GM19238 (cell line): ENCODE measurements at regions not wholly inside any gene's neighbourhood (a gene's known extent, or its start where the extent isn't known, plus 50 kb on each side); places are given as distances from the start of the nearest gene placed in this dataset.
"Not testable (repeated sequence)": the region's sequence is repeated elsewhere in the genome, so short reads cannot be mapped to it uniquely, and the experiment has no call there.

Source experiments
- DNase-seq: peaks from one replicate; pipeline ENCODE4 v3.0.0; 2011; ENCODE audit warnings: low spot score; ENCODE audit not compliant: insufficient read length

DNA sequence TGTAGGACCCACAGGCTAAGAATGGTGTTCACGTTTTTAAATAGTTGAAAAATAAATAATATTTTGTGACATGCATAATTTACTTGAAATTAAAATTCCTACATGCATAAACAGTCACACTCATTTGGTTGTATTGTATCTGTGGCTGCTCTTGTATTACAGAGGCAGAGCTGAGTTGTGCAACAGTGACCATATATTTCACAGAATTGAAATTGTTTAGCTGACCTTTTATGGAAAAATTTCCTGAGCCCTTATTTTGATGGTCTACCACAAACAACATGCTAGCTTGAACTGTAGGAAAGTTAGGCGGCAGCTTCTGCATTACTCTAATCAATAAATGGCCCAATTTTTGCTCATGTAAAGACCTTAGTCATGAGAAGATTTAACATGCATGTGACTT is 633.4 kb upstream of the AADAT start:
- no peak for DNase-seq

DNA sequence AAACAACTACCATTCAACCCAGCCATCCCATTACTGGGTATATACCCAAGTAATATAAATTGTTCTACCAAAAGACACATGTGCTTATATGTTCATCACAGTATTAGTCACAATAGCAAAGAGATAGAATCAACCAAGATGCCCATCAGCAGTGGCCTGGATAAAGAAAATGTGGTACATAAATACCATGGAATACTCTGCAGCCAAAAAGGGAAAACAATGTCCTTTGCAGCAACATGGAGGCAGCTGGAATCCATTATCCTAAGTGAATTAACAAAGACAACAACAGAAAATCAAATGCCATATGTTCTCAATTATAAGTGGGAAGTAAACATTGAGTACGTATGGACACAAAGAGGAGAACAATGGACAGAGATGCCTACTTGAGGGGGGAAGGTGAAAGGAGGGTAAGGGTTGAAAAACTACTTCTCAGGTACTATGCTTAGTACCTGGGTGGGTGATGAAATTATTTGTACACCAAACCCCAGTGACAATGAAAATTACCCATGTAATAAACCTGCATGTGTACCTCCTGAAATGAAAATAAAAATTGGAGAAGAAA is 632.1 kb upstream of the AADAT start:
- no peak for DNase-seq

DNA sequence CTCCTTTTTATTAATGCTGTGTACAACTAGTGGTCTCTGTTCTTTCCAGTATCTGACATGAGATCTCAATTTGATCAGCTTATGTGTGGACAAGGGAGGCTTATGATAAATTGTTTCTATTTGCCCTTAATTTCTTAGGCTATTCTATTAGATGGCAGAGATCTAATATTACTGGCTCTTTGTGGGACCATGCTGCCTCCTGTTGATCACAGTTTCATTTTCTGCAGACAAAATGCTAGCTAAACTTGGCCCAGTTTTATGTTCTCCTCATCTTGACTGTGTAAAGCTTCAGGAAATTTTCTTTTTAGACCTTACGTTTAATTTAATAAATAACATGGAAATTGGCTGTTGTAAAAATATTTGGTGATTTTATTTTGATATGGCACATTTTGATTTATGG is 627.1 kb upstream of the AADAT start:
- DNase-seq: no peak

DNA sequence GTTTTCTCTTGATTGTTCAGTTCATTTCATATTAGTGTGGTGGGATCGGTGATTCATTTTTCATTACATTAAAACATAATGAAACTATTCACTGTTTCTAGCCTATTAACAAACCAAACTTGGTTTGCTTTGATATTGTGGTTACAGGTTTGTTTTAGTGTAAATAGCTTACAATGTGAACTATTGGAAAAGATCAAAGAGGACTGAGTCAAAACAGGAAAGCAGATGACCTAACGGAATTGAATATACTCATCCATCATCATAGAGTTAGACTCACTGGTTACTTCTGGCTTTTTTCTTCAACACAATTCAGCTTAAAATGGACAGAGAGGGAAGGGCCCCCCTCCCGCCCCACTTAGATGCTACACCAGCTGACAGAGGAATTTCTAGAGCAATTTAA is 616.2 kb upstream of the AADAT start:
- no peak for DNase-seq

DNA sequence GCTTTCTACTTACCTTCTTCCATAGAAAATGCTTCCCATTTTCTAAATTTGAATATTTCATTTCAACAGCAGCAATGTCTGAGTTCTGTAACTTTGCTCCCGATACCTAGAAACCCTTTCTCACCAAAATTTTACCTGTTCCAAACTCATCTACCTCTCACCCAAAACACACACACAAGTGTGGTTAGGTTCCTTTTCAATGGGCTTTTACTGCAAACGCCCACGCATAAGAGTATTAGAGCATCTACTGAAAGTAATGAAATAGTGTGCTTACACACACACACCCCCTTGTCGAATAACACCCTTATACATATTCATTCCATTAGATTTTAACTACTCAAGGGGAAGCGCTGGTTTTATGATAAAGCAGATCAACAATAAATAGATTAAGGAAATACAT is 610.3 kb upstream of the AADAT start:
- no peak for DNase-seq

DNA sequence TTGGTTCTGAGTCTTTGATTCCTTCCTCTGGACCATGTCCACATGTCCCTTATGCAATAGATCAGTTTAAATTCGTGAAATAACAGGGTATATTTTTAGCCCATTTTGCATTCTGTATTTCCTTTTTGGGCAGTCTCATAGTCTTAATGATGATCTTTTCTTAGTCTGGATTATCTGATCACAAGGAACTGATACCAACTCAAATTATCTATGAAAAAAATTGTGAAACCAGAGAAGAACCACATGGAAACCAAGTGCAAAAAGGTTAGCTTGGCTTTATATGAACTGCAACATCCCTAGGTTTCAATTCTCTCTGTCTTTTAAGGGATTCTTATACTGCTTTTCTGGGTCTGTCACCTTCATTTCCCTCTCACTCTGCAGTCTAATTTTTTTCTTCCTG is 608.6 kb upstream of the AADAT start:
- DNase-seq: no peak

DNA sequence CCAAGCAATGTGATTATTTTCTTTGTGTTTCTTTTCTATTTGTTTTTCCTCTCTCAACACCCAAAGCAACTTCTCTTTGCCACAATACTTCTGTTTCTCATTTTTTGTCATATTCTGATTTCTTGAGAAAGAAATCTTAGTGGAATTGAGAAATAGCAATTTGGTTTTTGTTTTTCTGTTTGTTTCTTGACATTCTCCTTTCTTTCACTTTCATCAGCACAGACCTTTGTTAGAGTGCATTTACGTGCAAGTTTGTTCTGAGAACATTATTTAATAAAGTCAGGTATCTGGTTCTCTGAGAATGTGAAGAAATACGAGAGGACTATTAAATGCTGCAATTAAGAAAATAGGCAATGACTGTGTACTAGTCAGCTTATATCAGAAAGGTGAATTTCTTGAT is 608.1 kb upstream of the AADAT start:
- no peak for DNase-seq

DNA sequence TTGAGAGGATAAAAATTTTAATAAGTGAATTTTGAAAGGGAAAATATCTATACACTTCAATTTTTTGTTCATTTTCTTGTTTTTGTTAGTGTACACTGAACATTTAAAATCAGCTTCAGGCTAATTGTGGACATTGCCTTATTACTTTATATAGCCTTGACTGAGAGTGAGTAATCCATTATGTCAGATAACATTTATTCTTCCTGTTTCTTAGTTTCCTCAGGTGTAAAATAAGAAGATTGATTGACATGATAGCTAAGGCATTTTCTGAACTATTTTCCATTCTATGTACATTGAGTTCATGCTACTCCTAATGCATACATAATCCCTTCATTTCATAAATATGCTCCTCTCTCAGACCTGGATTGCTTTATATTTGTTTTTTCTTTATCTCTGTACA is 607.3 kb upstream of the AADAT start:
- no peak for DNase-seq

DNA sequence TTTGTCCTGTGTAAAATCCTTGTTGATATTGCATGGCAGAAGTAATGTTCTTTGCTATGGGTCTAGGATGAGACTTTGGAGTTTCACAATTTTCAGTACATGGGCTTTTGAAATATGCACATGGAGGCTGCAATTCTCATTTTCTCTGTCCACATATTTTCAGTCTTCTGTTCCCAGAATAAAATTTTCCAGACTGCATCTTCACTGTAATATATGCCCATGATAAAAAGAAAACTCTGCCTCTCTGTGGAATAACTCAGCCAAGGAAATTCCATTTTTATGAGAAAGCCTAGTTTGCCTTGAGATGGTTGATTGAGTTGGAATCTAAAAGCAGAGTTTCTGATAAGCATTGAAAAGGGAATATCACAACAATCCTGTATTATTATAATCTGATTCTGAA is 601.4 kb upstream of the AADAT start:
- no peak for DNase-seq

DNA sequence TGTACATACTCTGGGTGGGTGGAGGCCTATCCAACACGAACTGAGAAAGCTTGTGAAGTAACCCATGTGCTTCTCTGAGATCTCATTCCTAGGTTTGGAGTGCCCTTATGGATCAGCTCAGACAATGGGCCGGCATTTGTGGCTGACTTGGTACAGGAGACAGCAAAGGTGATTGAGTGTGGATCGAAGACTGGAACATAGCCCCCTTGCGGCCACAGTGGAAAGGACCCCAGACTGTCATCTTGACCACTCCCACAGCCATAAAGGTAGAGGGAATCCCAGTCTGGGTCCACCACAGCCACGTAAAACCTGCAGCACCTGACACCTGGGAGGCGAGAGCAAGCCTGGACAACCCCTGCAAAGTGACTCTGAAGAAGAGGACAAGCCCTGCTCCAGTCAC is 598.0 kb upstream of the AADAT start:
- no peak for DNase-seq

DNA sequence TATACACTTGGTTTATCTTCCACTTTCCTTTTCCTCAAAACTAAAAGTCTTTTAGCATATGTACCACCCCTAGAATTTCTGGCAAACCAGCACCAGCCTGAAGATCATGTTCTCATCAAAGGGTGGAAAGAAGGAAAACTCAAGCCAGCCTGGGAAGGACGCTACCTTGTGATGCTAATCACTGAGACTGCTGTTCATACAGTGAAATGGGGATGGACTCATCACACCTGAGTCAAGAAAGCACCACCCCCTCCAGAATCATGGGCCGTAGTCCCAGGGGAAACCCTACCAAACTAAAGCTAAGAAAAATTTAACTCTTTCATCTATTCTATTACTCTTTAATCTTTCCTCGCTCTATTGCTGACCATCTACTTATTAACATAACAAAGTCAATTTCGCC is 595.9 kb upstream of the AADAT start:
- DNase-seq: not testable (repeated sequence)

DNA sequence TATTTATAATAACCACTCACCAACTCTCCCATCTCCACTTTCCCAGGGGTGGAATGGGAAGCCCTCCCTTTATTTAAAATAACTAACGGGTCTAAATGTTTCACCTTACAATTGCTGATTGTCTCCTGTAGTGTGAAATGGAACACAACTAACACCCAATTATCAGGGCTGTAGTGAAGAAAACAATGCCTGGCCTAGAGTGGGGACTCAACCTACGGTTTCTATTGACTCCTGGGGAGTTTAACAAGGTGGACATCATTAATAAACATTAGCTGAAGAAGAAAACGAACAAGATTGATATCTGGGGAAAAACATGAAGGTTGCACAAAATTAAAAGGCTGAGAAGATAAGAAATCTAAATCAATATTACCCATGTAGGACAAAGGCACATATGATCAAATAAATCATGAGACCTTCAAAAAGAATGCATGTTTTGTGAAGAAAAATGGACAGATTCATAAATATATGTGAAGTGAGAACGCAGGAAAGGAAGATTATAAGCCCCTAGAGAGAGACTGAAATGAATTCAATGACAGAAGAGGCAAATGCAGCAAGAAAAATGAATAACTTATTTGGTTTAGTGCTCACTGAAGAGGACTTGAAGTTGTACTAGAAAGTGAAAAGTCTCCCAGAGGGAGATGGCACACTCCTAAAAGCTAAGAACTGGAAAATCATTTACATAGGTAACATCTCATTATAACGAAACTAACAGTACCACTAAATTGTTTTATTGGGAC is 593.0 kb upstream of the AADAT start:
- DNase-seq: no peak

DNA sequence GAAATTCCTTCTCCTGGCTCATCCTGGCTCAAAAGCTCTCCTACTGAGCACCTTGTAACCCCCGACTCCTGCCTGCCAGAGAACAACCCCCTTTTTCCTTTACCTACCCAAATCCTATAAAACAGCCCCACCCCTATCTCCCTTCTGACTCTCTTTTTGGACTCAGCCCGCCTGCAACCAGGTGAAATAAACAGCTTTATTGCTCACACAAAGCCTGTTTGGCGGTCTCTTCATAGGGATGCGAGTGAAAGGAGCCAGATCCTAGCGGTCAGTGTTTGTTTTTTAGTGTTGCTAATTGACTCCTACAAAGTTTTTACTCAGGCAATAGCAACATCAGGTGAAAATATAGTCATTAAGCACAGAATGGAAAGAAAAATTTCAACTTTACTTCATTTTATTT is 592.3 kb upstream of the AADAT start:
- not testable (repeated sequence) for DNase-seq

DNA sequence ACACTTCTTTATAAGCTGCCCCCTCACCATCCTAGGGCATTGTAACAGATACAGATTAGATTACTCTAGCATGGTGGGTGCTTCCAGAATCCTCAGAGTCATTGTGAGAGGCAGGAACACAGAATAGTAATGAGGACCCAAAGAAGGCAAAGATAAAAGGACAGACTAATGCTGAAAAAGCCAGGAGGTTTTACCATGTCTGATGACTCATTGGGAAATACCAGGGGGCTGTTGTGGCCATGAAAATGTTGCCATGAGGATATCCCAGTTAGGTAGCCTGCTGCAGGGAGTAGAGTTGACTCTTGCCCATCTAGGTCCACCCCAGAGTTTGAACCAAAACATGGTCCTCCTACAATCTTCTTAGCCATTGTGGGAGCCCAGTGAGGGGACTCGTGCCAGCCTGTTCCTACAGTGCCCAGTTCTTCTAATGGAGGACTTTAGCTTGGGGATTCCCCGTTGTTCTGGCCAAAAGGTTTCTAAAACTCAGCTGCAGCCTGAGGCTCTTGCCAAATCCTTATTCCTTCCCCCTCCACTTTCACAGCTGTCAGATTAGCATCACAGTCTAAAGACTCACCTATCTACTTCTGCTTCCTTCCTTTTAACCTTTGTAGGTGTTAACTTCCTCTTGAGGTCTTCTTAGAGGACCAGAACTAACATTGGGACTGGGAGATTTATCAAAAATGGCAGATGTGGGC is 586.0 kb upstream of the AADAT start:
- no peak for DNase-seq

DNA sequence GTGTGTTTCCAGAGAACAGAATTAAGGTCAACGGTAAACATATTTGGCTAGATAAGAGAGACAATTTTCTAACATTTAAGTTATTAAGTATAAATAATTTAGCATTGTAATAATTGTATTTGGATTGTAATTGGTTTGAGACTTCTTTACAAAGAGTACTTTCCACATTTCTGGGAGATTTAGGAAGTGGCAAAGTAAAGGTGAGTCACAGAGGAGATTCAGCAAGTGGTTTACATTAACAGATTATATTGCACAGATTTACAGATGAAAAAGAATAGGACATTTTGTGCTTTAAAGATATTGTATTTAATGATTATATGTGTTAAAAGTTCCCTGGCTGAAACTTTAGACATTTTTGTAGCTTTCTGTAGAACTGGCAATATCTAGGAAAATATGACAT is 584.4 kb upstream of the AADAT start:
- DNase-seq: no peak

DNA sequence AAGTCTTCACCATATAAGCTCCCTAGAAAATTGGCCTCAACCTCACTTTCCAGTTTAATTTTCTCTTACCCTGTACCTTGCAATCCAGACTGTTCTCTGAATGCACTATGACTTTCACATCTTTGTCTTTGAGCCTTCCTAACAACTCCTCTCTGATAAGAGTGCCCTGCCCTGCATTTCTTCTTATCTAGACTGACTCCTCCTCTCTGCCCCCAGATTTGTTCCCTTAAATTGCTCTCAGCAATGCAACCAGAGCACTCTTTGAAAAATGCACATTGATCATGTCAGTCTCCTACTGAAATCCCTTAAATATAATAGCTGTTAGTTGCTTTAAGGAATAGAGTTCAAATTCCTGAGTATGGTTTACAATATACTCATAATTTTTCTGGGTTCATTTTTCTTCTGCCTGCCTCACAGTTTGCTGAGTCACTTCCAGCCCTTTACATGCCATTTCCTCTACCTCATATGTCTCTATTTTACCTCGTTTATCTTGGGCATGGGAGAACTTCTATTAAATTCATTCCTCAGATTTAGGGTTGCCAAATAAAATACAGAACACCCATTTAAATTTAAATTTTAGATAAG is 582.7 kb upstream of the AADAT start:
- no peak for DNase-seq

DNA sequence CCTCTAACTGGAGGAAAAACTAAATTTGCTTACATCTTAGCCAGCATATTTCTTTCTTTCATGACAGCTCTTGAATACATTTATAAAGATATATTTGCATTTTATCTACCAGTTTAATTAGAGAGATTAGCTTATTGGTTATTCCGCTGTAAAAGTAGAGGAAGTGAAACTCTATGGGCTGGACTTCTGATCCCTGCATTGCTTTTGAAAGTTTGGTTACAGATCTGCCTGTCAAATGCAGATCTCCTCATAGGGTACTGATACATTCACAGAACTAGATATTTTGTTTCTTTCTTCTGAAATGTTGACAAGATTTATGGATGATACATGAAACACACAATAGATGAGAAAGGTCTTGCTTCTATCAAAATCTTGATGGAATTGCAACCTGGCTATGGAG is 581.4 kb upstream of the AADAT start:
- DNase-seq: no peak

DNA sequence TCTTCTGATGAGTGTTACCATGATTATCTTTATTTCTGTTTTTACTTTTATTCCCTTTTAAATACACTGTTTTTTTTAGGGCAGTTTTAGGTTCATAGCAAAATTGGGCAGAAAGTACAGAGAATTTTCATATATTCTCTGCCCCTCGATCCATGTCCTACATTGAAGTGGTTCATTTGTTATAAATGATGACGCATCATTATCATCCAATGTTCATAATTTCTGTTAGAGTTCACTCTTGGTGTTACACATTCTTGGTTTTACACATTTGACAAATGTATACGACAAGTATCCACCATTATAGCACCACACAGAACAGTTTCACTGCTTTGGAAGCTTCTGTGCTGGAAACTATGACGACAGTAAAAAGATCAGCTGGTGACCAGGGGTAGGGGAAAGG is 578.1 kb upstream of the AADAT start:
- no peak for DNase-seq

DNA sequence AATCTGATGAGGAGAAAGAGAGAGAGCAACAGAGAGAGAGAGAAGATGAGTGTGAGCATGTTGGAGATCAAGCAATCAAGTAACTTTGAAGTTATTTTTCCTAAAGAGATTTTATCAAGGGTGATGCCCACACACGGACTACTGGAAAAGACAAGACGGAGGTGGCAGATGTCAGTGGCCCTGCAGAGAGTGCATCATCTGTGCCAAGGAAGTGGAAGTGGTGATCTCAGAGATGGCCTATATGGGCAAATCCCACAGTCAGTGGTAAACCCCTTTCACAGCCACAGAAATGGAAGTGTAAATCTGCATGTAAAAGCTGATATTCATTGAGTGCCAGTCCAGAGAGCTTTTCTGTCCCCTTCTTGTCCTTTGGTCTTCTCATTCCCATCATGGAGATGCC is 577.2 kb upstream of the AADAT start:
- no peak for DNase-seq

DNA sequence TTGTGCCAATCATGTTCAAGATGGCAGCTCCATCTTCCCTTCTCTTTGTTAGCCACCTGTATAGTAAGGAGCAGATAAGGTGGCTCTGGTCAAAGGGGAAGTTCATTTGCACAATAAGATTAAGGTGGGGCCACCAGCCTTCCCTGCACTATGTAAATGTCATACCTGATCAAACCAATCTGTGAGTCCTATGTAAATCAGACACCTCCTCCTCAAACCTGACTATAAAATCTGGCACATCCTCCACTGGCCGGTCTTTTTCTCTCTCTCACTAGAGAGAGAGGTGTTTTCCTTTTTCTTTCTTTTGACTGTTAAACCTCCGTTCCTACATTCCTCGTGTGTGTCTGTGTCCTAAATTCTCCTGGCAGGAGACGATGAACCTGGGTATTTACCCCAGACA is 572.5 kb upstream of the AADAT start:
- no peak for DNase-seq

DNA sequence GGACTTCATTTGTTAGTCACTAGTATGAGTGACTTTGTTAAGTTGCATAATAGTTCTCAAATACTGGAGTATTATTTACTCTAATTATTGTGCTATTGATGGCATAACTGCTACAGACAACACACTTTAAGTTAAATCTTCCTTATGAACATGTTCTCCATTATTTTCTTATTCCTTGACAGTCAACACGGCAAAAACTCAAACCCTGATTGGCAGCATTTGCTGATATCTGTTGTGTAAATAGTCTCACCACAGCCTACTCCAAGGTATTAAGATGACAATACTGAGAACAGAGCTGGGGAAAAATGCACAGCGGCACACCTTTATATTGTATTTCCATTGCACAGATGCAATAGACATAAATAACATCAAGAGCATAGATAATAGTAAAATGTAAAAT is 568.0 kb upstream of the AADAT start:
- no peak for DNase-seq

DNA sequence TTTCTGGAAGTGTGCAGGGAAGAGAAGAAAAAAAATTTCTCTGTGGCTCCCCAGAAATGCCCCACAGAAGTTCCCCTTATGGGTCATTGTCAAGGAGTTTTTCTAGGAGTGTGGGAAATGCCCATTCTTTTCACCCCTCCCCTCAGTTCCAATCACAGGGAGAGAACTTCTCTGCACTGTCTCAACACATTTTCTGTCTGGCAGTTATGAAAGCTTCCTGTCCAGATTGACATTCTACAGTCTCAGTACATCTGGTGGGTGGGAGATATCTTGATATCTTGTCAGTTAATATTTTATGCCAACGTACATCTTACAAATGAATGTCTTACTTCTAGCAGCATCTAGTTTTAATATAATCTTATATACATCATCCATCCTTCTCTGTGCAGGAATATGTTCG is 566.8 kb upstream of the AADAT start:
- DNase-seq: no peak

DNA sequence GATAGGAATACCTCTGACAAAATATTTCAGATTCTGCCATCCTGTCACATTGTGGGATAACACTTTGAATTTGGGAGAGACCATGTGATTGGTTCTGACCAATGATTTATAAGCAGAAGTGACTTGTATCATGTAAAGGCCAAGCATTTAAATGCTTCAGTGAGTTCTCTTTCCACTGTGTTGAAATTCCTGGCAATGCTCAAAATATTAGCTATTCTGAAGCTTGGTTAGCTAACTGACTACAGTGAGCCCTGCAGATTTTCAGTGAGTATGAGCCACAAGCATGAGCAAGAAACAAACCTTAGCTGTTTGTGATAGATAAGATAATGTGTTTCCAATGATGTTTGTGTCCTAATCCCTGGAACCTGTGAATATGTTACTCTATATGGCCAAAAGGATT is 562.8 kb upstream of the AADAT start:
- no peak for DNase-seq
